GM20000 (cell line): ENCODE measurements at regions not wholly inside any gene's neighbourhood (a gene's known extent, or its start where the extent isn't known, plus 50 kb on each side); places are given as distances from the start of the nearest gene placed in this dataset.

Experiments
- DNase-seq: peaks from one replicate; pipeline ENCODE4 v3.0.0; 2012; ENCODE audit warnings: low spot score
- TF ChIP-seq, protein P1 (sequence below): IDR thresholded peaks from 2 replicates; pipeline ENCODE4 v1.5.1; 2012; ENCODE audit warnings: mild to moderate bottlenecking, control low read depth; ENCODE audit errors: extremely low read depth, missing control alignments

DNA sequence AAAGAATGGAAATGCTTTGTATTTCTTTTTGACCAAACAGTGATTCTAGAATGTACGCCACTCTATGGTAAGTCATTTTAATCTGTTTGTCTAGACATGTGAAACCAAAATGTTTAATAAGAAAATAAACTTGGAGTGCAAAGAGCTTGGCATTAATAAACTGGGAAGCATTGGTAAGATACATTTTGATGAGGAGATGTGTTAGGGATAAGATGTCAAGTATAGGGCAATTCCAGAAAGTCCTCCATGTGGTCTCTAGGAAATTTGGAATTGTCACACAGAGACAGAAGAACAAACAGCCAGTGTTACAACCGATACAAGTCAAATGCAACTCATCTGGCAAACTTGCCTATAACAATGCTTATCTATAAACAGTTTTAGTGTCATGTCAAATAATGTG lies 410.7 kb upstream of the SEMA3A start:
- no peak for DNase-seq
- TF ChIP-seq, protein P1, sequence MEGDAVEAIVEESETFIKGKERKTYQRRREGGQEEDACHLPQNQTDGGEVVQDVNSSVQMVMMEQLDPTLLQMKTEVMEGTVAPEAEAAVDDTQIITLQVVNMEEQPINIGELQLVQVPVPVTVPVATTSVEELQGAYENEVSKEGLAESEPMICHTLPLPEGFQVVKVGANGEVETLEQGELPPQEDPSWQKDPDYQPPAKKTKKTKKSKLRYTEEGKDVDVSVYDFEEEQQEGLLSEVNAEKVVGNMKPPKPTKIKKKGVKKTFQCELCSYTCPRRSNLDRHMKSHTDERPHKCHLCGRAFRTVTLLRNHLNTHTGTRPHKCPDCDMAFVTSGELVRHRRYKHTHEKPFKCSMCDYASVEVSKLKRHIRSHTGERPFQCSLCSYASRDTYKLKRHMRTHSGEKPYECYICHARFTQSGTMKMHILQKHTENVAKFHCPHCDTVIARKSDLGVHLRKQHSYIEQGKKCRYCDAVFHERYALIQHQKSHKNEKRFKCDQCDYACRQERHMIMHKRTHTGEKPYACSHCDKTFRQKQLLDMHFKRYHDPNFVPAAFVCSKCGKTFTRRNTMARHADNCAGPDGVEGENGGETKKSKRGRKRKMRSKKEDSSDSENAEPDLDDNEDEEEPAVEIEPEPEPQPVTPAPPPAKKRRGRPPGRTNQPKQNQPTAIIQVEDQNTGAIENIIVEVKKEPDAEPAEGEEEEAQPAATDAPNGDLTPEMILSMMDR: no peak

DNA sequence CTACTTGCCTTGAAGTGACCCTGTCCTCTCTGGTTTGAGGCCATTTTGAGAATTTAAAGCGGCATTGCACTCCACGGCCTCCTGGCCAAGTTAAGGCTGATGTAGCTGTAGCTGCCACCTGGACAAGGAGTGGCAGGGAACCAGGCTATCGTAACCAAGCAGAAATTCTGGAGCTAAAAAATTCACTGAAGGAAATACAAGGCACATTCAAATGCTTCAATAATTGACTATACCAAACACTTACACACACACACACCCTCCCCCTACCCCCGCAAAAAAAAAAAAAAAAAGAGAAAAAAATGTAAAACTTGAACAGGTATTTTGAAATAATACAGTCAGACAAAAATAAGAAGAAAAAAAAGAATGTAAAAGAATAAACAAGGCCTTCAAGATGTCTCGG lies 409.0 kb upstream of the SEMA3A start:
- DNase-seq: no peak
- TF ChIP-seq, protein P1: no peak

DNA sequence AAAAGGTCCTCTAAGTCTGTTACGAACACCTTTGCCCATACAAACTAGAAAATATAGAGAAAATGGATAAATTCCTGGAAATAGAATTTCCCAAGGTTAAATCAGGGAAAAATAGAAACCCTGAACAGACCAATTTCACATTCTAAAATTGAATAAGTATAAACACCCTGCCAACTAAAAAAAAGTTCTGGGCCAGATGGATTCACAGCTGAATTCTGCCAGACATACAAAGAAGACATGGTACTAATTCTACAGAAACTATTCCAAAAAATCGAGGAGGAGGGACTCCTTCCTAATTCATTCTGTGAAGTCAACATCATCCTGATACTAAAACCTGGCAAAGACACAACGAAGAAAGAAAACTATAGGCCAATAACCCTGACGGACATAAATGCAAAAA lies 400.4 kb upstream of the SEMA3A start:
- TF ChIP-seq, protein P1: no peak
- no peak for DNase-seq

DNA sequence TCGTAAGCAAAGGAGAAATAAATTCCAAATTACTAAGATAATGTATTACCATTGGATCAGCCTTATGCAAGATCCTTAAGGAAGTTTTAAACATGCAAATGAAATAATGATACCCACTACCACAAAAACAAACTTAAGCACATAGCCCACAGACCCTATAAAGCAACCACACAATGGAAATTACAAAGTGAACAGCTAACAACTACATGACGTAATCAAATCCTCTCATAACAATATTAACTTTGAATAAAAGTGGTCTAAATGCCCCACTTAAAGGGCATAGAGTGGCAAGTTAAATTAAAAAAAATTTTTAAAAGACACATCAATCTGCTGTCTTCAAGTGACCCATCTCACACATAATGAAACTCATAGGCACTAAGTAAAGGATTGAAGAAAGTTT lies 397.3 kb upstream of the SEMA3A start:
- TF ChIP-seq, protein P1: no peak
- DNase-seq: no peak

DNA sequence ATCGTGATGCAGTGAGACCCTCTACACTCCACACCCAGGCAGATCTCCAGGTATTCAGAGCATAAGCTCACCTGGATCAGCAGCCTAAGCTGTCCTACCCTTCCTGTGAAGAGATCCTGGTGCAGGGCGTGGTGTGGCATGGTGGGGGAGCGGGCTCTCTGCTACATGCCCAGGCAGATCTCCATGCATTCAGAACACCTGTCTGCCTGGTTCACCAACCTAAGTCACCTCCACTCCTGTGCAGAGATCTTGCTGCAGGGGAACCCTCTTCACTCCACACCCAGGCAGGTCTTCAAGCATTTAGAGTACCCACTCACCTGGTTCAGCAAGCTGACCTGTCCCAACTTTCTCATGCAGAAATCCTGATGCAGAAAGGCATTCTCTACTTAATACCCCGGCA lies 394.4 kb upstream of the SEMA3A start:
- TF ChIP-seq, protein P1: no peak
- DNase-seq: no peak

DNA sequence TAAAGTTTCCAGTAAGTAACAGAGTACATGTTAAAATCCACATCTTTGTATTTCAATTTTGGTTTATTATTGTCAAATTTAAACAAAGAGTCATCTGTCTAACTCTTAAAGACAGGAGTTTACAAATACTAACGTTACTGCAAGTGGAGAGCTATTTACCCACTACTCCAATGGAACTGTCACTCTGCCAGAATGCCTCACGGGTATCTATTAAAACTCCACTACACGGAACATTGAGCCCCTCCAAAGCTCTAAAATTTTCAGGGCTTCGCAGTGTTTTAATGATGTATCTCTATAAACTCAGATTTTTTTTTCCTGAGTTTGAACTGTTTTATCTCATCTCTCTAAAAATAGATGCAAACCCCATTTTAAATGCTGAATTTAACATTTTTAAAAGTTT lies 388.7 kb upstream of the SEMA3A start:
- TF ChIP-seq, protein P1: no peak
- DNase-seq: no peak

DNA sequence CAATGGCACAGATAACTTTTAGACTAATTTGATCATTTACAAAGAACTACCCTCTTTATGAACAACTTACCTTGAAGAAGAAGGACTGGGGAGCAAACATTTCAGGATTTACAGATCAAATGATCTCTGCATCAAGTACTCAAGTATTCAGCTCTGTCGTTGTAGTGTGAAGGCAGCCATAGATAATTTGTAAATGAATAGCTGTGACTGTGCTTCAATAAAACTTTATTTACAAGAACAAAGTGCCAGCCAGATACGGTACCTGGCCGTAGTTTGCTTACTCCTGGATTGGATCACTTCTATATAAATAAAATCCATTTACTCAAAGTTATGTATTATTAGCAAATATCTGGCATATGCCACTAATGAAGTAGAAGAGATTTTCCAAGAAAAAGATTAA lies 388.2 kb upstream of the SEMA3A start:
- TF ChIP-seq, protein P1: no peak
- DNase-seq: no peak
